ENCODE measurements at regions not wholly inside any gene's neighbourhood (a gene's known extent, or its start where the extent isn't known, plus 50 kb on each side); places are given as distances from the start of the nearest gene placed in this dataset.
A peak's percentile ranks its signal among the peaks of the same experiment; 100 is the strongest.

- Histone ChIP-seq H3K4me1 (ENCODE audit: control insufficient read depth in 5 of 5, insufficient read depth in 5 of 5, low read length in 5 of 5) (no peaks in the 10 kb centered on the region), H3K9ac (ENCODE audit: insufficient read depth in 1 of 2, low read length in 2 of 2) (no peak overlapping the region), H3K27ac (ENCODE audit: low read depth in 1 of 2, low read length in 1 of 2) (no peak overlapping the region), H3K9me3 (ENCODE audit: control insufficient read depth in 4 of 4, insufficient read depth in 3 of 4, low read length in 3 of 4) (peaks cover 0 to 5% (median 2%) of the 10 kb centered on the region in 4 donors), H3K4me3 (no peak overlapping the region), H3K27me3 (ENCODE audit: control insufficient read depth in 3 of 3, insufficient read depth in 3 of 3, low read length in 2 of 3) (no peaks in the 10 kb centered on the region), H3K36me3 (ENCODE audit: control insufficient read depth in 4 of 4, insufficient read depth in 4 of 4, low read length in 4 of 4) (no peaks in the 10 kb centered on the region)
- DNase-seq (no peak), ATAC-seq (ENCODE audit: insufficient read depth, low FRiP score) (no peak)
- no peak for TF ChIP-seq CTCF (IDR thresholded peaks at IDR 0.05; ENCODE audit: control extremely low read depth, extremely low read depth)
- WGBS, 2 donors = 31 to 53% methylated on average over 2 of the region's 2 CpGs
These were observed 286.7 kb upstream of the IL12B start for GRCh38 chr5:159616952-159617351.

- Histone ChIP-seq H3K36me3 (ENCODE audit: control insufficient read depth in 4 of 4, insufficient read depth in 4 of 4, low read length in 4 of 4) (no peaks in the 10 kb centered on the region), H3K27me3 (ENCODE audit: control insufficient read depth in 3 of 3, insufficient read depth in 3 of 3, low read length in 2 of 3) (no peaks in the 10 kb centered on the region), H3K27ac (ENCODE audit: low read depth in 1 of 2, low read length in 1 of 2) (no peak overlapping the region), H3K4me3 (no peak overlapping the region), H3K9ac (ENCODE audit: insufficient read depth in 1 of 2, low read length in 2 of 2) (no peak overlapping the region), H3K4me1 (ENCODE audit: control insufficient read depth in 5 of 5, insufficient read depth in 5 of 5, low read length in 5 of 5) (no peaks in the 10 kb centered on the region), H3K9me3 (ENCODE audit: control insufficient read depth in 4 of 4, insufficient read depth in 3 of 4, low read length in 3 of 4) (peaks cover 0 to 10% (median 2%) of the 10 kb centered on the region in 4 donors)
- peak in 1 of 3 donors; percentile 13 for DNase-seq
- WGBS, 2 donors = 62 to 77% methylated on average over 4 of the region's 4 CpGs
- ATAC-seq (ENCODE audit: insufficient read depth, low FRiP score) = no peak
- TF ChIP-seq CTCF (IDR thresholded peaks at IDR 0.05; ENCODE audit: control extremely low read depth, extremely low read depth) = no peak
These were observed 289.5 kb upstream of the IL12B start for GRCh38 chr5:159619826-159620225.

- no peak for ATAC-seq (ENCODE audit: insufficient read depth, low FRiP score)
- 79 to 82% methylated on average over 5 of the region's 5 CpGs for WGBS, 2 donors
These were observed 290.7 kb upstream of the IL12B start for GRCh38 chr5:159620853-159621540.

More at GRCh38 chr5:159620853-159621540, 290.7 kb upstream of the IL12B start:
- Histone ChIP-seq H3K36me3 (ENCODE audit: control insufficient read depth in 4 of 4, insufficient read depth in 4 of 4, low read length in 4 of 4) (no peaks in the 10 kb centered on the region), H3K9ac (ENCODE audit: insufficient read depth in 1 of 2, low read length in 2 of 2) (no peak overlapping the region), H3K4me1 (ENCODE audit: control insufficient read depth in 5 of 5, insufficient read depth in 5 of 5, low read length in 5 of 5) (no peaks in the 10 kb centered on the region), H3K27ac (ENCODE audit: low read depth in 1 of 2, low read length in 1 of 2) (no peak overlapping the region), H3K27me3 (ENCODE audit: control insufficient read depth in 3 of 3, insufficient read depth in 3 of 3, low read length in 2 of 3) (no peaks in the 10 kb centered on the region), H3K4me3 (no peak overlapping the region), H3K9me3 (ENCODE audit: control insufficient read depth in 4 of 4, insufficient read depth in 3 of 4, low read length in 3 of 4) (peaks cover 0 to 10% (median 2%) of the 10 kb centered on the region in 4 donors)
- DNase-seq = no peak
- TF ChIP-seq CTCF (IDR thresholded peaks at IDR 0.05; ENCODE audit: control extremely low read depth, extremely low read depth) = no peak
